Breast epithelium (tissue), 3 donors: ENCODE measurements at regions not wholly inside any gene's neighbourhood (a gene's known extent, or its start where the extent isn't known, plus 50 kb on each side); places are given as distances from the start of the nearest gene placed in this dataset.

Source experiments
- POLR2A ChIP-seq: fragments of 450-650 bp; IDR thresholded peaks from one replicate; pipeline ENCODE4 v1.6.1; 2016; ENCODE audit warnings: antibody characterized with exemption, mild to moderate bottlenecking, moderate library complexity
- TF ChIP-seq, protein P1 (sequence below), 3 donors: fragments of 450-650 bp; IDR thresholded peaks; one replicate each; pipeline ENCODE4 v1.5.1; 2016 to 2017; ENCODE audit warnings: antibody characterized with exemption in 3 of 3, mild to moderate bottlenecking in 3 of 3, moderate library complexity in 3 of 3

GRCh38 chr1:103218369-103218768 is 110.0 kb upstream of the COL11A1 start:
- TF ChIP-seq, protein P1, sequence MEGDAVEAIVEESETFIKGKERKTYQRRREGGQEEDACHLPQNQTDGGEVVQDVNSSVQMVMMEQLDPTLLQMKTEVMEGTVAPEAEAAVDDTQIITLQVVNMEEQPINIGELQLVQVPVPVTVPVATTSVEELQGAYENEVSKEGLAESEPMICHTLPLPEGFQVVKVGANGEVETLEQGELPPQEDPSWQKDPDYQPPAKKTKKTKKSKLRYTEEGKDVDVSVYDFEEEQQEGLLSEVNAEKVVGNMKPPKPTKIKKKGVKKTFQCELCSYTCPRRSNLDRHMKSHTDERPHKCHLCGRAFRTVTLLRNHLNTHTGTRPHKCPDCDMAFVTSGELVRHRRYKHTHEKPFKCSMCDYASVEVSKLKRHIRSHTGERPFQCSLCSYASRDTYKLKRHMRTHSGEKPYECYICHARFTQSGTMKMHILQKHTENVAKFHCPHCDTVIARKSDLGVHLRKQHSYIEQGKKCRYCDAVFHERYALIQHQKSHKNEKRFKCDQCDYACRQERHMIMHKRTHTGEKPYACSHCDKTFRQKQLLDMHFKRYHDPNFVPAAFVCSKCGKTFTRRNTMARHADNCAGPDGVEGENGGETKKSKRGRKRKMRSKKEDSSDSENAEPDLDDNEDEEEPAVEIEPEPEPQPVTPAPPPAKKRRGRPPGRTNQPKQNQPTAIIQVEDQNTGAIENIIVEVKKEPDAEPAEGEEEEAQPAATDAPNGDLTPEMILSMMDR (IDR thresholded peaks at IDR 0.05), result no peak
- TF ChIP-seq POLR2A, result no peak
